Suprapubic skin (tissue), 4 donors: ENCODE measurements at regions not wholly inside any gene's neighbourhood (a gene's known extent, or its start where the extent isn't known, plus 50 kb on each side); places are given as distances from the start of the nearest gene placed in this dataset.
"Not testable (repeated sequence)": the region's sequence is repeated elsewhere in the genome, so short reads cannot be mapped to it uniquely, and the experiment has no call there.

Experiments used
- DNase-seq, 2 donors: peaks; one replicate each; pipeline ENCODE4 v3.0.0-alpha.2; 2019; ENCODE audit warnings: low spot score in 2 of 2
- H3K27ac ChIP-seq: fragments of 200-600 bp; sonication (generic); one replicate; pipeline ENCODE4 v1.5.1; 2019
- H3K27me3 ChIP-seq: fragments of 200-600 bp; sonication (generic); one replicate; pipeline ENCODE4 v1.5.1; 2019
- H3K36me3 ChIP-seq: fragments of 200-600 bp; sonication (generic); one replicate; pipeline ENCODE4 v1.5.1; 2019
- H3K4me1 ChIP-seq: fragments of 200-600 bp; sonication (generic); one replicate; pipeline ENCODE4 v1.5.1; 2019
- H3K4me3 ChIP-seq: fragments of 200-600 bp; sonication (generic); one replicate; pipeline ENCODE4 v1.5.1; 2019; ENCODE audit warnings: mild to moderate bottlenecking
- H3K9me3 ChIP-seq: fragments of 200-600 bp; sonication (generic); one replicate; pipeline ENCODE4 v1.5.1; 2019
- CTCF ChIP-seq, 2 donors: fragments of 200-600 bp in 1 of 2; fragments of 450-650 bp in 1 of 2; sonication (generic) in 1 of 2; IDR thresholded peaks; one replicate each; pipeline ENCODE4 v1.5.1; 2016 to 2019; ENCODE audit warnings: antibody characterized with exemption in 2 of 2, mild to moderate bottlenecking in 1 of 2, moderate library complexity in 1 of 2
- EP300 ChIP-seq: sonication (generic); formaldehyde crosslinking; IDR thresholded peaks from one replicate; pipeline ENCODE4 v1.6.1; 2017; ENCODE audit warnings: antibody characterized with exemption
- POLR2A ChIP-seq, 2 donors: fragments of 450-650 bp; IDR thresholded peaks; one replicate each; pipeline ENCODE4 v1.6.1; 2017; ENCODE audit warnings: antibody characterized with exemption in 2 of 2, mild to moderate bottlenecking in 2 of 2, moderate library complexity in 2 of 2
- POLR2AphosphoS5 ChIP-seq, 3 donors: sonication (generic); formaldehyde crosslinking; IDR thresholded peaks; one replicate each; pipeline ENCODE4 v1.6.1; 2017; ENCODE audit warnings: antibody characterized with exemption in 3 of 3
- WGBS: methylation state at CpG from one replicate; pipeline ENCODE4 v1.1.5; 2018; 5-methylcytosine and 5-hydroxymethylcytosine counted together

GRCh38 chrX:110532581-110532931, 173.9 kb downstream of the RTL9 start:
- no peak overlapping the region for H3K4me3 ChIP-seq
- H3K4me1 ChIP-seq, result no peaks in the 10 kb centered on the region
- 57% methylated on average over 1 of the region's 1 CpG for WGBS
- no peaks in the 10 kb centered on the region for H3K27me3 ChIP-seq
- H3K27ac ChIP-seq, result no peak overlapping the region
- no peak for DNase-seq
- H3K9me3 ChIP-seq, result no peaks in the 10 kb centered on the region
- TF ChIP-seq POLR2A (IDR thresholded peaks at IDR 0.05) (no peak), CTCF (IDR thresholded peaks at IDR 0.05) (no peak), POLR2AphosphoS5 (IDR thresholded peaks at IDR 0.05) (no peak), EP300 (no peak)
- no peaks in the 10 kb centered on the region for H3K36me3 ChIP-seq

GRCh38 chrX:110536816-110537215, 178.2 kb downstream of the RTL9 start:
- H3K27ac ChIP-seq, result no peak overlapping the region
- H3K27me3 ChIP-seq, result no peaks in the 10 kb centered on the region
- H3K36me3 ChIP-seq, result no peaks in the 10 kb centered on the region
- H3K4me3 ChIP-seq, result no peak overlapping the region
- WGBS, result 59% methylated on average over 2 of the region's 2 CpGs
- no peaks in the 10 kb centered on the region for H3K4me1 ChIP-seq
- H3K9me3 ChIP-seq, result no peaks in the 10 kb centered on the region
- TF ChIP-seq POLR2AphosphoS5 (IDR thresholded peaks at IDR 0.05), result no peak
- no peak for TF ChIP-seq EP300
- TF ChIP-seq POLR2A (IDR thresholded peaks at IDR 0.05), result no peak
- TF ChIP-seq CTCF (IDR thresholded peaks at IDR 0.05), result no peak
- no peak for DNase-seq

- no peaks in the 10 kb centered on the region for H3K9me3 ChIP-seq
- TF ChIP-seq EP300, result no peak
- TF ChIP-seq POLR2AphosphoS5 (IDR thresholded peaks at IDR 0.05), result no peak
- TF ChIP-seq CTCF (IDR thresholded peaks at IDR 0.05), result no peak
- TF ChIP-seq POLR2A (IDR thresholded peaks at IDR 0.05), result no peak
- DNase-seq, result no peak
- H3K27ac ChIP-seq, result no peak overlapping the region
- no peak overlapping the region for H3K4me3 ChIP-seq
- no peaks in the 10 kb centered on the region for H3K27me3 ChIP-seq
- H3K36me3 ChIP-seq, result no peaks in the 10 kb centered on the region
- WGBS, result 47% methylated on average over 1 of the region's 1 CpG
- H3K4me1 ChIP-seq, result no peaks in the 10 kb centered on the region
Measured at GRCh38 chrX:110541266-110541665, 182.6 kb downstream of the RTL9 start.

- H3K9me3 ChIP-seq, H3K36me3 ChIP-seq, H3K27me3 ChIP-seq, H3K27ac ChIP-seq, H3K4me1 ChIP-seq, DNase-seq, H3K4me3 ChIP-seq: not testable (repeated sequence)
- 92% methylated on average over 4 of the region's 4 CpGs for WGBS
Measured at GRCh38 chrX:110550854-110551253, 192.2 kb downstream of the RTL9 start.

- DNase-seq, result no peak
- Histone ChIP-seq H3K27me3 (no peaks in the 10 kb centered on the region), H3K4me3 (no peak overlapping the region), H3K9me3 (no peaks in the 10 kb centered on the region), H3K36me3 (no peaks in the 10 kb centered on the region), H3K4me1 (no peaks in the 10 kb centered on the region), H3K27ac (no peak overlapping the region)
- TF ChIP-seq EP300 (no peak), CTCF (IDR thresholded peaks at IDR 0.05) (no peak), POLR2AphosphoS5 (IDR thresholded peaks at IDR 0.05) (no peak), POLR2A (IDR thresholded peaks at IDR 0.05) (no peak)
- 93% methylated on average over 4 of the region's 12 CpGs for WGBS
Measured at GRCh38 chrX:110557864-110558263, 199.2 kb downstream of the RTL9 start.

- H3K4me1 ChIP-seq, result no peaks in the 10 kb centered on the region
- WGBS, result no CpG with 5 or more reads among the region's 16 CpGs
- H3K27me3 ChIP-seq, result no peaks in the 10 kb centered on the region
- H3K36me3 ChIP-seq, result no peaks in the 10 kb centered on the region
- no peak overlapping the region for H3K4me3 ChIP-seq
- TF ChIP-seq POLR2A (IDR thresholded peaks at IDR 0.05) (no peak), EP300 (no peak), CTCF (IDR thresholded peaks at IDR 0.05) (no peak), POLR2AphosphoS5 (IDR thresholded peaks at IDR 0.05) (no peak)
- H3K9me3 ChIP-seq, result no peaks in the 10 kb centered on the region
- no peak for DNase-seq
- no peak overlapping the region for H3K27ac ChIP-seq
Measured at GRCh38 chrX:110558406-110558805, 199.8 kb downstream of the RTL9 start.
